SU-DHL-6 (cell line): ENCODE measurements at regions not wholly inside any gene's neighbourhood (a gene's known extent, or its start where the extent isn't known, plus 50 kb on each side); places are given as distances from the start of the nearest gene placed in this dataset.

Source experiments
- H2AFZ ChIP-seq: fragments of 200-600 bp; sonication (generic); 2 replicates; pipeline ENCODE4 v1.6.1; 2014; ENCODE audit warnings: low read depth, mild to moderate bottlenecking, moderate library complexity, mixed read lengths, antibody characterized with exemption, low read length; ENCODE audit not compliant: severe bottlenecking
- H3F3A ChIP-seq: fragments of 200-600 bp; shearing (Covaris generic); 2 replicates; pipeline ENCODE4 v1.6.0; 2016; ENCODE audit warnings: antibody characterized with exemption, mild to moderate bottlenecking; ENCODE audit not compliant: insufficient read depth
- H3K27ac ChIP-seq: fragments of 200-600 bp; sonication (generic); 2 replicates; pipeline ENCODE4 v1.5.1; 2016; ENCODE audit warnings: low read depth, mild to moderate bottlenecking, low read length, moderate library complexity, mixed read lengths
- H3K27me3 ChIP-seq: fragments of 200-600 bp; sonication (generic), shearing (Covaris generic); 2 replicates; pipeline ENCODE4 v1.6.0; 2014; ENCODE audit warnings: mild to moderate bottlenecking, low read length
- H3K36me3 ChIP-seq: fragments of 200-600 bp; sonication (generic); 2 replicates; pipeline ENCODE4 v1.6.1; 2014; ENCODE audit warnings: mild to moderate bottlenecking, low read length, mixed read lengths
- H3K4me2 ChIP-seq: fragments of 300-600, 200-600 bp; shearing (Covaris generic), sonication (generic); 2 replicates; pipeline ENCODE4 v1.6.0; 2014; ENCODE audit warnings: low read length, low read depth, mild to moderate bottlenecking; ENCODE audit not compliant: poor library complexity, severe bottlenecking
- H3K4me3 ChIP-seq: fragments of 200-600 bp; sonication (generic); 2 replicates; pipeline ENCODE4 v1.5.1; 2014; ENCODE audit warnings: antibody characterized with exemption, low read length, mild to moderate bottlenecking, mixed read lengths; ENCODE audit not compliant: insufficient read depth, poor library complexity, severe bottlenecking
- H3K79me2 ChIP-seq: fragments of 200-600 bp; sonication (generic); 2 replicates; pipeline ENCODE4 v1.6.1; 2014; ENCODE audit warnings: mild to moderate bottlenecking, low read length, moderate library complexity; ENCODE audit not compliant: insufficient read depth
- H3K9ac ChIP-seq: fragments of 200-600 bp; sonication (generic); 2 replicates; pipeline ENCODE4 v1.7.0; 2014; ENCODE audit warnings: mild to moderate bottlenecking, low read length
- H3K9me2 ChIP-seq: fragments of 200-600 bp; sonication (generic); replicated peaks from 2 replicates; pipeline ENCODE4 v1.6.1; 2014; ENCODE audit warnings: low read length; ENCODE audit not compliant: insufficient read depth
- H3K9me3 ChIP-seq: fragments of 200-600 bp; sonication (generic); 2 replicates; pipeline ENCODE4 v1.6.1; 2014; ENCODE audit warnings: low read length, mixed read lengths; ENCODE audit not compliant: insufficient read depth
- H4K20me1 ChIP-seq: fragments of 200-600 bp; sonication (generic); 2 replicates; pipeline ENCODE4 v1.6.1; 2014; ENCODE audit warnings: low read depth, mild to moderate bottlenecking, antibody characterized with exemption, low read length, moderate library complexity, mixed read lengths
- EZH2phosphoT487 ChIP-seq: fragments of 200-600 bp; sonication (generic), shearing (Covaris generic); conservative IDR thresholded peaks from 2 replicates; pipeline ENCODE4 v1.6.1; 2018; ENCODE audit warnings: mild to moderate bottlenecking, antibody characterized with exemption, low read length, moderate library complexity, mixed read lengths
- TF ChIP-seq, protein P1 (sequence below): fragments of 200-600 bp; sonication (generic); IDR thresholded peaks from one replicate; pipeline ENCODE4 v1.5.1; 2017; ENCODE audit warnings: antibody characterized with exemption, mild to moderate bottlenecking, low read length, moderate library complexity; ENCODE audit not compliant: insufficient read depth, poor library complexity, severe bottlenecking

- no peaks in the 10 kb centered on the region for H3K79me2 ChIP-seq
- no peak overlapping the region for H3K4me3 ChIP-seq
- no peaks in the 10 kb centered on the region for H3F3A ChIP-seq
- H3K9ac ChIP-seq: no peak overlapping the region
- TF ChIP-seq, protein P1, sequence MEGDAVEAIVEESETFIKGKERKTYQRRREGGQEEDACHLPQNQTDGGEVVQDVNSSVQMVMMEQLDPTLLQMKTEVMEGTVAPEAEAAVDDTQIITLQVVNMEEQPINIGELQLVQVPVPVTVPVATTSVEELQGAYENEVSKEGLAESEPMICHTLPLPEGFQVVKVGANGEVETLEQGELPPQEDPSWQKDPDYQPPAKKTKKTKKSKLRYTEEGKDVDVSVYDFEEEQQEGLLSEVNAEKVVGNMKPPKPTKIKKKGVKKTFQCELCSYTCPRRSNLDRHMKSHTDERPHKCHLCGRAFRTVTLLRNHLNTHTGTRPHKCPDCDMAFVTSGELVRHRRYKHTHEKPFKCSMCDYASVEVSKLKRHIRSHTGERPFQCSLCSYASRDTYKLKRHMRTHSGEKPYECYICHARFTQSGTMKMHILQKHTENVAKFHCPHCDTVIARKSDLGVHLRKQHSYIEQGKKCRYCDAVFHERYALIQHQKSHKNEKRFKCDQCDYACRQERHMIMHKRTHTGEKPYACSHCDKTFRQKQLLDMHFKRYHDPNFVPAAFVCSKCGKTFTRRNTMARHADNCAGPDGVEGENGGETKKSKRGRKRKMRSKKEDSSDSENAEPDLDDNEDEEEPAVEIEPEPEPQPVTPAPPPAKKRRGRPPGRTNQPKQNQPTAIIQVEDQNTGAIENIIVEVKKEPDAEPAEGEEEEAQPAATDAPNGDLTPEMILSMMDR: no peak
- no peak for TF ChIP-seq EZH2phosphoT487
- H3K27me3 ChIP-seq: no peaks in the 10 kb centered on the region
- H3K9me2 ChIP-seq: no peaks in the 10 kb centered on the region
- no peak overlapping the region for H2AFZ ChIP-seq
- H3K9me3 ChIP-seq: no peaks in the 10 kb centered on the region
- no peaks in the 10 kb centered on the region for H3K36me3 ChIP-seq
- H4K20me1 ChIP-seq: no peaks in the 10 kb centered on the region
- H3K4me2 ChIP-seq: no peak overlapping the region
- no peak overlapping the region for H3K27ac ChIP-seq
Measured at GRCh38 chr1:55304229-55304740, 89.1 kb upstream of the USP24 start.

GRCh38 chr1:55302972-55303371, 87.8 kb upstream of the USP24 start:
- H3K27ac ChIP-seq: no peak overlapping the region
- H2AFZ ChIP-seq: no peak overlapping the region
- H4K20me1 ChIP-seq: no peaks in the 10 kb centered on the region
- H3K4me3 ChIP-seq: no peak overlapping the region
- no peaks in the 10 kb centered on the region for H3K27me3 ChIP-seq
- no peaks in the 10 kb centered on the region for H3K36me3 ChIP-seq
- no peaks in the 10 kb centered on the region for H3K9me2 ChIP-seq
- no peak overlapping the region for H3K9ac ChIP-seq
- no peaks in the 10 kb centered on the region for H3K9me3 ChIP-seq
- TF ChIP-seq, protein P1: no peak
- TF ChIP-seq EZH2phosphoT487: no peak
- no peak overlapping the region for H3K4me2 ChIP-seq
- H3K79me2 ChIP-seq: no peaks in the 10 kb centered on the region
- no peaks in the 10 kb centered on the region for H3F3A ChIP-seq

GRCh38 chr1:55301912-55302311, 86.7 kb upstream of the USP24 start:
- H4K20me1 ChIP-seq: no peaks in the 10 kb centered on the region
- no peaks in the 10 kb centered on the region for H3F3A ChIP-seq
- H3K4me2 ChIP-seq: no peak overlapping the region
- H3K79me2 ChIP-seq: no peaks in the 10 kb centered on the region
- H2AFZ ChIP-seq: no peak overlapping the region
- H3K4me3 ChIP-seq: no peak overlapping the region
- H3K9ac ChIP-seq: no peak overlapping the region
- no peaks in the 10 kb centered on the region for H3K36me3 ChIP-seq
- H3K9me2 ChIP-seq: no peaks in the 10 kb centered on the region
- no peaks in the 10 kb centered on the region for H3K27me3 ChIP-seq
- no peak overlapping the region for H3K27ac ChIP-seq
- H3K9me3 ChIP-seq: no peaks in the 10 kb centered on the region
- TF ChIP-seq, protein P1: no peak

DNA sequence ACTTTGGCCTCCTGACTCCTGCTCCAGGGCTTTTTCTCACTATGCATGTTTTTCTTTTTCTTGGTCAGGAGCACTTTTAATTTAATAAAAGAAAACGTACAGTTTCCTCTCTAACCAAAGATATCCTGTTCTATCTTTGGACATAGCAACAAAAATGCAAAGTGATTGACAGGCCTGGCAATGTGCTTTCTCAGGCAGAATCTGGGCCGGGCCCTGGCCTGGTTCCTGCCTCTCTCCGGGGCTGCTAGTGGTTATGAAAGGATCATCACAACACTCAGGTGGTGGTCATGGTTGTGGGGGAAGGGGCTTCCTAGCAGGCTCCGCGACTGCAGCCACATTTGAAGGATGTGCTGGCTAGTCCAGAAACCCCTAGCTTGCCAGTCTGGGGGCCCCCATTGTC, 85.8 kb upstream of the USP24 start:
- H4K20me1 ChIP-seq: no peaks in the 10 kb centered on the region
- H3F3A ChIP-seq: no peaks in the 10 kb centered on the region
- no peak overlapping the region for H3K4me3 ChIP-seq
- no peak overlapping the region for H3K27ac ChIP-seq
- H3K9ac ChIP-seq: no peak overlapping the region
- no peak for TF ChIP-seq EZH2phosphoT487
- TF ChIP-seq, protein P1: no peak
- H3K27me3 ChIP-seq: no peaks in the 10 kb centered on the region
- H3K36me3 ChIP-seq: no peaks in the 10 kb centered on the region
- no peak overlapping the region for H3K4me2 ChIP-seq
- H3K79me2 ChIP-seq: no peaks in the 10 kb centered on the region
- no peaks in the 10 kb centered on the region for H3K9me2 ChIP-seq
- no peak overlapping the region for H2AFZ ChIP-seq
- H3K9me3 ChIP-seq: no peaks in the 10 kb centered on the region
